Fibroblast of lung (primary cell): ENCODE measurements at regions not wholly inside any gene's neighbourhood (a gene's known extent, or its start where the extent isn't known, plus 50 kb on each side); places are given as distances from the start of the nearest gene placed in this dataset.

Experiments
- EZH2 ChIP-seq: IDR thresholded peaks from 2 replicates; pipeline ENCODE4 v1.5.1; 2012; ENCODE audit warnings: low read length, control low read depth, mild to moderate bottlenecking; ENCODE audit errors: missing control alignments
- TF ChIP-seq, protein P1 (sequence below), 2 donors: IDR thresholded peaks in 1 of 2; conservative IDR thresholded peaks in 1 of 2; 1 replicate in 1 of 2; 2 replicates in 1 of 2; pipeline ENCODE4 v1.5.1; 2011 to 2012; ENCODE audit warnings: low read length in 2 of 2, control low read depth in 1 of 2, inconsistent platforms in 1 of 2, low read depth in 1 of 2, mild to moderate bottlenecking in 1 of 2

DNA sequence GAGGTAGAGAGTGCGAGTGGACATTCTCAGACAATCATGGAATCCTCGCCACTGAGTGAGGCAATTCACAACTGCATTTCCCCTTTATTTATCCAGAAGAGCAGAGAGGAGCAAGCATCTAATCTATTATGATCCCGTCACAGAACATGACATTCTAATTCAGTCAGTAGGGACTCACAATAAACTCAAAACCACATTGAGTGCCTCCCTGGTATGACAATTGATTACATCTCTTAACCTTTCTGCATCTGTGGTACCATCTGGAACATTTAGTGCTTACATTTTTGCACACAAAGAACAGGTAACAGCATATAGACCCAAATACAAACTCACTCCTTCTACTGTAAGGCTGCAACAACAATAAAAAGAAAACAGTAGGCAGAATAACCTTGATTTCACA lies 517.2 kb downstream of the GBE1 start:
- TF ChIP-seq, protein P1, sequence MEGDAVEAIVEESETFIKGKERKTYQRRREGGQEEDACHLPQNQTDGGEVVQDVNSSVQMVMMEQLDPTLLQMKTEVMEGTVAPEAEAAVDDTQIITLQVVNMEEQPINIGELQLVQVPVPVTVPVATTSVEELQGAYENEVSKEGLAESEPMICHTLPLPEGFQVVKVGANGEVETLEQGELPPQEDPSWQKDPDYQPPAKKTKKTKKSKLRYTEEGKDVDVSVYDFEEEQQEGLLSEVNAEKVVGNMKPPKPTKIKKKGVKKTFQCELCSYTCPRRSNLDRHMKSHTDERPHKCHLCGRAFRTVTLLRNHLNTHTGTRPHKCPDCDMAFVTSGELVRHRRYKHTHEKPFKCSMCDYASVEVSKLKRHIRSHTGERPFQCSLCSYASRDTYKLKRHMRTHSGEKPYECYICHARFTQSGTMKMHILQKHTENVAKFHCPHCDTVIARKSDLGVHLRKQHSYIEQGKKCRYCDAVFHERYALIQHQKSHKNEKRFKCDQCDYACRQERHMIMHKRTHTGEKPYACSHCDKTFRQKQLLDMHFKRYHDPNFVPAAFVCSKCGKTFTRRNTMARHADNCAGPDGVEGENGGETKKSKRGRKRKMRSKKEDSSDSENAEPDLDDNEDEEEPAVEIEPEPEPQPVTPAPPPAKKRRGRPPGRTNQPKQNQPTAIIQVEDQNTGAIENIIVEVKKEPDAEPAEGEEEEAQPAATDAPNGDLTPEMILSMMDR (conservative IDR thresholded peaks at IDR 0.05 in 1 of 2, IDR thresholded peaks at IDR 0.05 in 1 of 2; ENCODE audit: low read depth in 1 of 2, low read length in 2 of 2) = no peak
- no peak for TF ChIP-seq EZH2
